ENCODE measurements at regions not wholly inside any gene's neighbourhood (a gene's known extent, or its start where the extent isn't known, plus 50 kb on each side); places are given as distances from the start of the nearest gene placed in this dataset.

DNA sequence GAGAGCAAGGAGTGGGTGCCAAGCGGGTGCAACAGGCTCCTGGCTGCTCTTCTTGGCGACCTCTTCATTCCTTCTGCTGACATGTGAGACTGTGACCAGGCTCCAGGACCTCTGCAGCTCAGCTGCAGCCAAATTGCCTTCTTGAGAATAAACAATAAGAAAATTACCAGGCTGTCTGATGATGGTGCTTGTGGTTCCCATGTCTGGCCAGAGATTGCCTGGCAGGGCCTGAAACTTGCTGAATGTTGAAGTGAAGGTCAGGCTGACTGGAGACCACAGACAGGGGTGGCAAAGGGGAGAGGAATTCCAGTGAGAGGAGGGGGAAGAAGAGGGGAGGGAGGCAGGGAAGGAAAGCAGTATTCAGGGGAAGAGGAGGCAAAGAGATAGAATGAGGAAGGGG is 497.4 kb upstream of the PODXL start:
- intact Hi-C loops (cut with DNase I): loop anchor here (5.0 kb wide), 1 partner anchor 107 kb away; no protein-coding TSS in a partner anchor
- H3K27me3 ChIP-seq: no peaks in the 10 kb centered on the region
- H3K9me3 ChIP-seq: no peaks in the 10 kb centered on the region
- H3K4me3 ChIP-seq: no peak overlapping the region
- DNase-seq: no peak
- H3K27ac ChIP-seq: no peak overlapping the region
- no peaks in the 10 kb centered on the region for H3K4me1 ChIP-seq
- H3K9ac ChIP-seq (ENCODE audit: low read depth in 2 of 2, low read length in 2 of 2): no peak overlapping the region
- H3K36me3 ChIP-seq: no peaks in the 10 kb centered on the region
- no peak for TF ChIP-seq CTCF (IDR thresholded peaks at IDR 0.05)

GRCh38 chr7:132051311-132051710 is 494.9 kb upstream of the PODXL start:
- no peak for TF ChIP-seq CTCF (IDR thresholded peaks at IDR 0.05)
- Histone ChIP-seq H3K4me3 (no peak overlapping the region), H3K36me3 (no peaks in the 10 kb centered on the region), H3K9ac (ENCODE audit: low read depth in 2 of 2, low read length in 2 of 2) (no peak overlapping the region), H3K9me3 (no peaks in the 10 kb centered on the region), H3K27ac (no peak overlapping the region), H3K4me1 (no peaks in the 10 kb centered on the region), H3K27me3 (no peaks in the 10 kb centered on the region)
- intact Hi-C loops (cut with DNase I): loop anchor here (5.0 kb wide), 1 partner anchor 104 kb away; no protein-coding TSS in a partner anchor
- DNase-seq: no peak

GRCh38 chr7:132049462-132050304 is 493.3 kb upstream of the PODXL start:
- Histone ChIP-seq H3K36me3 (no peaks in the 10 kb centered on the region), H3K27ac (no peak overlapping the region), H3K27me3 (no peaks in the 10 kb centered on the region), H3K9ac (ENCODE audit: low read depth in 2 of 2, low read length in 2 of 2) (no peak overlapping the region), H3K4me1 (no peaks in the 10 kb centered on the region), H3K9me3 (no peaks in the 10 kb centered on the region), H3K4me3 (no peak overlapping the region)
- intact Hi-C loops (cut with DNase I): loop anchor here (5.0 kb wide), 1 partner anchor 102 kb away; no protein-coding TSS in a partner anchor
- peak; percentile 46 for TF ChIP-seq CTCF (IDR thresholded peaks at IDR 0.05)
- peak; percentile 78 for DNase-seq

GRCh38 chr7:132045481-132045980 is 489.1 kb upstream of the PODXL start:
- Histone ChIP-seq H3K27me3 (no peaks in the 10 kb centered on the region), H3K36me3 (no peaks in the 10 kb centered on the region), H3K9ac (ENCODE audit: low read depth in 2 of 2, low read length in 2 of 2) (no peak overlapping the region), H3K4me3 (no peak overlapping the region), H3K9me3 (no peaks in the 10 kb centered on the region), H3K4me1 (no peaks in the 10 kb centered on the region), H3K27ac (no peak overlapping the region)
- intact Hi-C loops (cut with DNase I): no loop called here
- TF ChIP-seq CTCF (IDR thresholded peaks at IDR 0.05): no peak
- DNase-seq: no peak

- H3K4me3 ChIP-seq: no peak overlapping the region
- no peaks in the 10 kb centered on the region for H3K27me3 ChIP-seq
- no peaks in the 10 kb centered on the region for H3K36me3 ChIP-seq
- TF ChIP-seq CTCF (IDR thresholded peaks at IDR 0.05): no peak
- H3K9me3 ChIP-seq: no peaks in the 10 kb centered on the region
- no peak for DNase-seq
- H3K4me1 ChIP-seq: no peaks in the 10 kb centered on the region
- intact Hi-C loops (cut with DNase I): no loop called here
- no peak overlapping the region for H3K9ac ChIP-seq (ENCODE audit: low read depth in 2 of 2, low read length in 2 of 2)
- no peak overlapping the region for H3K27ac ChIP-seq
These were observed 488.6 kb upstream of the PODXL start for GRCh38 chr7:132045002-132045401.
